Endodermal cell (in vitro differentiated cells): ENCODE measurements at regions not wholly inside any gene's neighbourhood (a gene's known extent, or its start where the extent isn't known, plus 50 kb on each side); places are given as distances from the start of the nearest gene placed in this dataset.

Experiments
- DNase-seq: peaks from one replicate; pipeline ENCODE4 v3.0.0-alpha.2; 2017
- H3K27ac ChIP-seq: 2 replicates; pipeline ENCODE4 v1.5.1; 2013; ENCODE audit warnings: mild to moderate bottlenecking, low read depth, low read length, moderate library complexity
- H3K27me3 ChIP-seq: 2 replicates; pipeline ENCODE4 v1.6.1; 2013; ENCODE audit warnings: mild to moderate bottlenecking, low read length, moderate library complexity; ENCODE audit not compliant: insufficient read depth, control insufficient read depth, poor library complexity, severe bottlenecking
- H3K36me3 ChIP-seq: 2 replicates; pipeline ENCODE4 v1.7.0; 2013; ENCODE audit warnings: mild to moderate bottlenecking, low read length, moderate library complexity; ENCODE audit not compliant: control insufficient read depth, insufficient read depth
- H3K4me1 ChIP-seq: one replicate; pipeline ENCODE4 v1.7.0; 2013; ENCODE audit warnings: low read length; ENCODE audit not compliant: control insufficient read depth, insufficient read depth
- H3K4me3 ChIP-seq: 2 replicates; pipeline ENCODE4 v1.5.1; 2013; ENCODE audit warnings: mild to moderate bottlenecking, low read length, moderate library complexity
- H3K9ac ChIP-seq: 2 replicates; pipeline ENCODE4 v1.6.1; 2013; ENCODE audit warnings: mild to moderate bottlenecking, low read length, moderate library complexity; ENCODE audit not compliant: poor library complexity, severe bottlenecking; ENCODE audit errors: extremely low read depth
- H3K9me3 ChIP-seq: 2 replicates; pipeline ENCODE4 v1.6.1; 2013; ENCODE audit warnings: mild to moderate bottlenecking, low read length, moderate library complexity; ENCODE audit not compliant: control insufficient read depth
- H3K27ac Mint-ChIP-seq: 2 replicates; pipeline ENCODE4 v1.8.0; 2020; ENCODE audit warnings: mixed read lengths
- H3K27me3 Mint-ChIP-seq: 2 replicates; pipeline ENCODE4 v1.8.0; 2021; ENCODE audit warnings: mild to moderate bottlenecking, mixed read lengths; ENCODE audit not compliant: insufficient read depth
- H3K36me3 Mint-ChIP-seq: 2 replicates; pipeline ENCODE4 v1.8.0; 2020; ENCODE audit warnings: low read depth, mixed read lengths
- H3K4me1 Mint-ChIP-seq: 2 replicates; pipeline ENCODE4 v1.8.0; 2020; ENCODE audit warnings: mixed read lengths
- H3K4me3 Mint-ChIP-seq: 2 replicates; pipeline ENCODE4 v1.8.0; 2020; ENCODE audit warnings: mild to moderate bottlenecking, moderate library complexity, mixed read lengths
- H3K9me3 Mint-ChIP-seq: 2 replicates; pipeline ENCODE4 v1.8.0; 2020; ENCODE audit warnings: mild to moderate bottlenecking, mixed read lengths
- WGBS, 2 experiments: methylation state at CpG; one replicate each; pipeline versions ENCODE4 v1.1.5 to v1.1.7; 2013; ENCODE audit warnings: missing lambda C conversion rate in 2 of 2, mixed read lengths in 1 of 2; ENCODE audit not compliant: insufficient coverage in 1 of 2, insufficient read length in 1 of 2; 5-methylcytosine and 5-hydroxymethylcytosine counted together
- TF ChIP-seq, protein P1 (sequence below): fragments of 200-600 bp; sonication (generic); conservative IDR thresholded peaks from 2 replicates; pipeline ENCODE4 v1.5.0; 2021; ENCODE audit warnings: antibody characterized with exemption, mild to moderate bottlenecking

DNA sequence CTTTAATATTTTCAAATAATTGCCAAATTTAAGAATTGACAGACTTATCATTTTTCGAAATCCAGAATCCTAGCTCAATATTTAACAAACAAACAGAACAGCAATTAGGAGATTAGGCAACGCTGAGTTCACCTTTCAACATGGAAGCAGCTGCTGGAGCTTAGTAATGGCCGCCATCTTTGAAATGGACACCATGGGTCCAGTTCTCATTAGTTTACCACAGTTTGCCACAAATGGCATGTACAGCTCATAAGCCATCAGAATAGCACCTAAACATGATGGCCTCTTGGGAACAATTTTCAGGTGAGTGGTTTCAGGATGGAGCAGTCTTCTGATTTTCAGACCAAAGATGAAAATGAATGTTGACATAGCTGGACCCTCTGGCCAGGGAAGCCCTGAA, 313.6 kb upstream of the OBI1 start:
- WGBS, 2 experiments, result 88 to 92% methylated on average over 3 of the region's 3 CpGs
- H3K27ac Mint-ChIP-seq, result no peak overlapping the region
- TF ChIP-seq, protein P1, sequence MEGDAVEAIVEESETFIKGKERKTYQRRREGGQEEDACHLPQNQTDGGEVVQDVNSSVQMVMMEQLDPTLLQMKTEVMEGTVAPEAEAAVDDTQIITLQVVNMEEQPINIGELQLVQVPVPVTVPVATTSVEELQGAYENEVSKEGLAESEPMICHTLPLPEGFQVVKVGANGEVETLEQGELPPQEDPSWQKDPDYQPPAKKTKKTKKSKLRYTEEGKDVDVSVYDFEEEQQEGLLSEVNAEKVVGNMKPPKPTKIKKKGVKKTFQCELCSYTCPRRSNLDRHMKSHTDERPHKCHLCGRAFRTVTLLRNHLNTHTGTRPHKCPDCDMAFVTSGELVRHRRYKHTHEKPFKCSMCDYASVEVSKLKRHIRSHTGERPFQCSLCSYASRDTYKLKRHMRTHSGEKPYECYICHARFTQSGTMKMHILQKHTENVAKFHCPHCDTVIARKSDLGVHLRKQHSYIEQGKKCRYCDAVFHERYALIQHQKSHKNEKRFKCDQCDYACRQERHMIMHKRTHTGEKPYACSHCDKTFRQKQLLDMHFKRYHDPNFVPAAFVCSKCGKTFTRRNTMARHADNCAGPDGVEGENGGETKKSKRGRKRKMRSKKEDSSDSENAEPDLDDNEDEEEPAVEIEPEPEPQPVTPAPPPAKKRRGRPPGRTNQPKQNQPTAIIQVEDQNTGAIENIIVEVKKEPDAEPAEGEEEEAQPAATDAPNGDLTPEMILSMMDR, result no peak
- no peak overlapping the region for H3K9ac ChIP-seq
- H3K4me1 ChIP-seq, result no peaks in the 10 kb centered on the region
- no peaks in the 10 kb centered on the region for H3K27me3 ChIP-seq
- no peak overlapping the region for H3K27ac ChIP-seq
- H3K36me3 ChIP-seq, result no peaks in the 10 kb centered on the region
- H3K9me3 ChIP-seq, result no peaks in the 10 kb centered on the region
- H3K4me3 Mint-ChIP-seq, result no peak overlapping the region
- no peaks in the 10 kb centered on the region for H3K4me1 Mint-ChIP-seq
- no peaks in the 10 kb centered on the region for H3K36me3 Mint-ChIP-seq
- DNase-seq, result no peak
- H3K4me3 ChIP-seq, result no peak overlapping the region
- no peaks in the 10 kb centered on the region for H3K9me3 Mint-ChIP-seq
- peaks cover 4% of the 10 kb centered on the region for H3K27me3 Mint-ChIP-seq

DNA sequence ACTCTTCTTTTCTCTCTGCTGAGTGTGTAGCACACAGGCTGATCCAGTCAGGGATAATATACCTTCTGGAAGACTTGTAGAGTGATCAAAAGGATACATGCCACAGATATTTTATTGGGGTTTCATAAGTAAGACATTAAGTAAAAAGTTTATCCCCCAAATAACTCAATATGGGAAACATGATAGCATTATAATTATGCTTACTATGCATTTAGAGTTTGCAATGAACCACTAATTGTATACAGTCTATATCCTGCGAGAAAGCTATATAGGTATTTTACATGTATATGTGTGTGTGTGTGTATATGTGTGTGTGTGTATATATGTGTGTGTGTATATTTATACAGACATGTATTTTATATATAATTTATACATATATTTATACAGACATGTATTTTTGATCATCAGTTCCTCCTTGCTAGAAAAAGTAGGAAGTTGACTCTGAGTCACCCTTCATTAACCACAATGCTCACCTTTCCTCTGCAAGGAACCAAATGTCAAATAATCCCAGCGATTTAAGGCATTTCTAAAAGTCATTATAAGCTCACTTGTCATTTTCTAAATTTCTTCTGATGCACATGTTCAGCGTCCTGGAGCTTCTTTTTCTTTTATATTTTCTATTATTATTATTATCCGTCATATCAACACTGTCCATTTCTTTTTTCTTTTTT, 312.5 kb upstream of the OBI1 start:
- no peaks in the 10 kb centered on the region for H3K9me3 Mint-ChIP-seq
- no peaks in the 10 kb centered on the region for H3K4me1 Mint-ChIP-seq
- H3K4me1 ChIP-seq, result no peaks in the 10 kb centered on the region
- peaks cover 1% of the 10 kb centered on the region for H3K27me3 Mint-ChIP-seq
- no peak overlapping the region for H3K4me3 ChIP-seq
- 80 to 91% methylated on average over 1 to 2 of the region's 4 CpGs for WGBS, 2 experiments
- H3K4me3 Mint-ChIP-seq, result no peak overlapping the region
- no peak overlapping the region for H3K27ac Mint-ChIP-seq
- no peaks in the 10 kb centered on the region for H3K36me3 Mint-ChIP-seq
- TF ChIP-seq, protein P1, result no peak
- no peak overlapping the region for H3K27ac ChIP-seq
- no peaks in the 10 kb centered on the region for H3K9me3 ChIP-seq
- H3K9ac ChIP-seq, result no peak overlapping the region
- DNase-seq, result no peak
- no peaks in the 10 kb centered on the region for H3K36me3 ChIP-seq
- no peaks in the 10 kb centered on the region for H3K27me3 ChIP-seq

DNA sequence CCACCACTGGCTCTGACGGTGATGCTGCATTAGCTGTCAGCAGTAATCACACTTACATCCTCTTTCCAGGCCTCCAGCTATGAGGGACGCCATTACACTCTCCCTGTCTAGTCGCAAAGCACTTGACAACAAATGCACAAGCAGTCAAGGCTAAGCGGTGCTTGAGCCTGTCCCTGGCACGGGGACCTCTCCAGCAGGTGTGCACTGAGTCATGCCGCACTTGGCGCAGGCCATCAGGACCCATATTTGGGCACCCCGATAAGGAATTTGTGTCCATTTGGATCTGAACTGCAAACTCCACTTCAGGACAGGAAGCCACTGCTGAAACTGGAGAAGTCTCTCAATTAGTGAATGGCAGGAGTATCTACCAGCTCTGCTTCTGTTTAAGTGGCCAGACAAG, 301.9 kb upstream of the OBI1 start:
- no peak overlapping the region for H3K9ac ChIP-seq
- TF ChIP-seq, protein P1, result no peak
- no peak overlapping the region for H3K27ac ChIP-seq

More for the DNA sequence above, 301.9 kb upstream of the OBI1 start:
- no peaks in the 10 kb centered on the region for H3K36me3 ChIP-seq
- no peaks in the 10 kb centered on the region for H3K9me3 ChIP-seq
- 95 to 96% methylated on average over 8 of the region's 8 CpGs for WGBS, 2 experiments
- H3K9me3 Mint-ChIP-seq, result no peaks in the 10 kb centered on the region
- no peaks in the 10 kb centered on the region for H3K4me1 ChIP-seq
- no peaks in the 10 kb centered on the region for H3K36me3 Mint-ChIP-seq
- no peak for DNase-seq
- H3K27me3 ChIP-seq, result no peaks in the 10 kb centered on the region
- H3K4me3 ChIP-seq, result no peak overlapping the region
- no peaks in the 10 kb centered on the region for H3K4me1 Mint-ChIP-seq
- H3K4me3 Mint-ChIP-seq, result no peak overlapping the region
- H3K27me3 Mint-ChIP-seq, result no peaks in the 10 kb centered on the region
- H3K27ac Mint-ChIP-seq, result no peak overlapping the region
